NCI-H2196 treated with DMSO at 0.1 percent for 48 hours (cell line): ENCODE measurements at regions not wholly inside any gene's neighbourhood (a gene's known extent, or its start where the extent isn't known, plus 50 kb on each side); places are given as distances from the start of the nearest gene placed in this dataset.

ENCODE experiments used
- DNase-seq: peaks from one replicate; lab custom pipeline; 2025; ENCODE audit not compliant: unreplicated experiment; lab: John Stamatoyannopoulos, UW

DNA sequence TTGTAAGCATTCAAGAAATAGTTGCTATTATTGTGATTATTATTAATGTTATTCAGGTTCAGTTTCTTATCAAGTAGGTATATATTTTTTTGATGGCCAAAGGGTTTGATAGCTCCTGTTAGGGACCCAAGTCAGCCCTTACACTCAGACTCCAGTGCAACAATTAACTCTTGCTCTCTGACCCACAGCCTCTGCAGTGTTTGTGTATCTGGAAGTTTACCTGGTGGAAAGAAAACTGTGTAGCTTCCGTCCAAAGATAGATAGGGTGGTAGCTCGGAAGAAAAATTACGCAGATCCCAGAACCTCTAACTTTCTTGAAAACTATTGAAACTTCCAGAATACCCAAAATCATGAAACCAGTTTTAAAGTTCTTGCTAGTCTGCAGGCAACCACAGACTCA, 58.6 kb upstream of the IGFBP2 start:
- DNase-seq: no peak

DNA sequence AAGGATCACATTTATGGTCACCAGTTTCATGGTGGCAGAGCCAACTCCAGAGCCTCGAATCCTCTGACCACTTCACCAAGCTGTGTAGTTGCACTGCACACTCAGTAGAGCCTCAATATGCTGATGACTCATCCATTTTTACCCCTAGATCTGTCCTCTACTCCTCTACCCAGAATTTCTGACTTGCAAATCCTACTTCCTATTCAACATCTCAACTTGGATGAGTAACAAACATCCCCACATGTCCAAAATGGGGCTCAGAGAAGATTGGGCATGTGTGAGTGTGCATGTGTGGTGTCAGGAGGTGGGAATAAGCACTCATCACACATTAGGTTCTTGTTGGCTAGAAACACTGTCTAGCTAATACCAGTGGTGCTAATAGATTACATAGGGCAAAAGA, 57.8 kb upstream of the IGFBP2 start:
- DNase-seq: no peak

DNA sequence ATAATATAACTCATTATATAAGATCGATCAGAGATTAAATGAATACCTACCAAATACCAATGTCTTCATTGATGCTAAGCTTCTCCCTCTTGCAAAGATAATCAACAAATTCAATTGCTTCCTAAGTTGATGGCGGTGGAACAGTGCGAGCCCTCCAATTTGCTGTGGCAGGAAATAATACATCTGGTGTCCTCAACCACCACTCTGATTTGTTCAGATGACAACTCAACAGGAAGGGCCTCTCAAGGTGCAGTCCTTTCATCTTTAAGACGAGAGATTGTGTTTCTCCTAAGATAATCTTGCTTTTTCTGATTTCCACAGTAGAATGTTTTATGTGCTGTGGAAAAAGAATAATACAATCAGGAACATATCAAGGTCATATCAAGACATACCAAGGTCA, 56.6 kb upstream of the IGFBP2 start:
- no peak for DNase-seq

DNA sequence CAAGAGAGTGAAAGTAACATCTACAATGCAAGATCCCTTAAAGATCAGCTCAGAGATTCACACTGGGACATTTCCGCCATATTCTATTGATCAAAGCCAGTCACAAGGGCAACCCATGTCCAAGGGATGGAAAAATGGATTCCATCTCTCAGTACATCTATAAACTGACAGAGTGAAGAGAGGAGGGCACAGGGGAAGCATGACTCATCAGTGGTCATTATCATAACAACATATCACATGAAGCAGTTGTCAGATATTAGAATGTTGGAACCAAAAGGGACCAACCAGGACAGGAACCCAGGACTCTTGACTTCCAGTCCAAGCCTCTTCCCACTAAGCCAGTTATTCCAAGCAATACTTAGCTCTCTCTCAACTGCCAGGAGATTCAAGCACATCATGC, 54.9 kb upstream of the IGFBP2 start:
- DNase-seq: no peak

DNA sequence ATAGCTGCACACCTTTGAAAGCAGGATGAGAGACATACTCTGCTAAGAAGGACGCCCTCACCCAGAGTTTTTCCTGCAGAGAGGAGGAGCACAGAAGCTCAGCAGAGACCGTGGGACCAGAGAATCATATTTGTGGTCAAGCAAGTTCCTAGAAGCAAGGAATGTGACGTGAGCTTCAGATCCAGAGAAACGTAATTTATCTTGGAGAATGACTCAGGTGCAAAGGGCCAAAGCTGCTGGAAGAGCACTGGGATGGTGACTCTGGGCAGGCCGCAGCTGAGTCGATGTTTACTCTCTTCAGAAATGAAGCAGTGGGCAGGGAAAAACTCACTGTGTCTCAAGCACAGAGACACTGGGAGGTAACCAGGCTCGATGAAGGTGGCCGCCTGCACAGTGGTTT, 50.1 kb upstream of the IGFBP2 start:
- no peak for DNase-seq
